Transverse colon (tissue), 4 donors: ENCODE measurements at regions not wholly inside any gene's neighbourhood (a gene's known extent, or its start where the extent isn't known, plus 50 kb on each side); places are given as distances from the start of the nearest gene placed in this dataset.

Experiments used
- EP300 ChIP-seq: sonication (generic); formaldehyde crosslinking; IDR thresholded peaks from one replicate; pipeline ENCODE4 v1.6.1; 2017; ENCODE audit warnings: antibody characterized with exemption, low read depth
- POLR2A ChIP-seq: fragments of 450-650 bp; IDR thresholded peaks from one replicate; pipeline ENCODE4 v1.6.1; 2016; ENCODE audit warnings: antibody characterized with exemption, mild to moderate bottlenecking, moderate library complexity
- POLR2AphosphoS5 ChIP-seq, 3 donors: sonication (generic); formaldehyde crosslinking; IDR thresholded peaks; one replicate each; pipeline ENCODE4 v1.6.1; 2016; ENCODE audit warnings: antibody characterized with exemption in 3 of 3
- TF ChIP-seq, protein P1 (sequence below), 5 experiments: fragments of 200-600 bp in 3 of 5; fragments of 450-650 bp in 2 of 5; sonication (generic) in 3 of 5; IDR thresholded peaks; 1 replicate in 2 of 5; 2 replicates in 3 of 5; pipeline ENCODE4 v1.5.1; 2016 to 2017; ENCODE audit warnings: antibody characterized with exemption in 5 of 5, inconsistent platforms in 3 of 5, mild to moderate bottlenecking in 2 of 5, moderate library complexity in 1 of 5

- TF ChIP-seq, protein P1, sequence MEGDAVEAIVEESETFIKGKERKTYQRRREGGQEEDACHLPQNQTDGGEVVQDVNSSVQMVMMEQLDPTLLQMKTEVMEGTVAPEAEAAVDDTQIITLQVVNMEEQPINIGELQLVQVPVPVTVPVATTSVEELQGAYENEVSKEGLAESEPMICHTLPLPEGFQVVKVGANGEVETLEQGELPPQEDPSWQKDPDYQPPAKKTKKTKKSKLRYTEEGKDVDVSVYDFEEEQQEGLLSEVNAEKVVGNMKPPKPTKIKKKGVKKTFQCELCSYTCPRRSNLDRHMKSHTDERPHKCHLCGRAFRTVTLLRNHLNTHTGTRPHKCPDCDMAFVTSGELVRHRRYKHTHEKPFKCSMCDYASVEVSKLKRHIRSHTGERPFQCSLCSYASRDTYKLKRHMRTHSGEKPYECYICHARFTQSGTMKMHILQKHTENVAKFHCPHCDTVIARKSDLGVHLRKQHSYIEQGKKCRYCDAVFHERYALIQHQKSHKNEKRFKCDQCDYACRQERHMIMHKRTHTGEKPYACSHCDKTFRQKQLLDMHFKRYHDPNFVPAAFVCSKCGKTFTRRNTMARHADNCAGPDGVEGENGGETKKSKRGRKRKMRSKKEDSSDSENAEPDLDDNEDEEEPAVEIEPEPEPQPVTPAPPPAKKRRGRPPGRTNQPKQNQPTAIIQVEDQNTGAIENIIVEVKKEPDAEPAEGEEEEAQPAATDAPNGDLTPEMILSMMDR (IDR thresholded peaks at IDR 0.05): no peak
- no peak for TF ChIP-seq POLR2AphosphoS5 (IDR thresholded peaks at IDR 0.05)
- TF ChIP-seq POLR2A: no peak
- TF ChIP-seq EP300: no peak
These were observed 120.6 kb upstream of the KCND3 start for GRCh38 chr1:112110031-112110430.
